MM.1S (cell line): ENCODE measurements at regions not wholly inside any gene's neighbourhood (a gene's known extent, or its start where the extent isn't known, plus 50 kb on each side); places are given as distances from the start of the nearest gene placed in this dataset.
"Not testable (repeated sequence)": the region's sequence is repeated elsewhere in the genome, so short reads cannot be mapped to it uniquely, and the experiment has no call there.

Source experiments
- DNase-seq: peaks from one replicate; pipeline ENCODE4 v3.0.0-alpha.2; 2015
- H2AFZ ChIP-seq: fragments of 300-600 bp; sonication (generic); 2 replicates; pipeline ENCODE4 v1.6.0; 2016; ENCODE audit warnings: antibody characterized with exemption, low read length
- H3F3A ChIP-seq: fragments of 300-600 bp; sonication (generic); 2 replicates; pipeline ENCODE4 v1.6.1; 2016; ENCODE audit warnings: mild to moderate bottlenecking, antibody characterized with exemption, low read length, moderate library complexity, mixed read lengths; ENCODE audit not compliant: insufficient read depth
- H3K27ac ChIP-seq: fragments of 300-600 bp; sonication (generic); 2 replicates; pipeline ENCODE4 v1.5.1; 2016; ENCODE audit warnings: mild to moderate bottlenecking, low read length
- H3K27me3 ChIP-seq: fragments of 300-600 bp; sonication (generic); replicated peaks from 2 replicates; pipeline ENCODE4 v1.6.0; 2016; ENCODE audit warnings: low read length; ENCODE audit not compliant: insufficient read depth
- H3K36me3 ChIP-seq: fragments of 300-600 bp; sonication (generic); replicated peaks from 2 replicates; pipeline ENCODE4 v1.6.1; 2016; ENCODE audit warnings: mild to moderate bottlenecking, low read length, mixed read lengths; ENCODE audit not compliant: insufficient read depth
- H3K4me1 ChIP-seq: fragments of 300-600 bp; sonication (generic); 2 replicates; pipeline ENCODE4 v1.6.1; 2016; ENCODE audit warnings: low read length, mixed read lengths
- H3K4me2 ChIP-seq: fragments of 300-600 bp; sonication (generic); 2 replicates; pipeline ENCODE4 v1.6.0; 2016; ENCODE audit warnings: low read depth, low read length
- H3K4me3 ChIP-seq: fragments of 300-600 bp; sonication (generic); 2 replicates; pipeline ENCODE4 v1.5.1; 2016; ENCODE audit warnings: low read length, mixed read lengths
- H3K79me2 ChIP-seq: fragments of 300-600 bp; sonication (generic); 2 replicates; pipeline ENCODE4 v1.6.1; 2016; ENCODE audit warnings: mixed run types, low read length, mixed read lengths
- H3K9ac ChIP-seq: fragments of 300-600 bp; sonication (generic); 2 replicates; pipeline ENCODE4 v1.6.1; 2016; ENCODE audit warnings: low read length, mixed read lengths
- H3K9me2 ChIP-seq: fragments of 300-600 bp; sonication (generic); replicated peaks from 2 replicates; pipeline ENCODE4 v1.6.1; 2016; ENCODE audit warnings: mild to moderate bottlenecking, low read length, mixed read lengths; ENCODE audit not compliant: insufficient read depth
- H3K9me3 ChIP-seq: fragments of 300-600 bp; sonication (generic); replicated peaks from 2 replicates; pipeline ENCODE4 v1.6.1; 2016; ENCODE audit warnings: mild to moderate bottlenecking, low read length, mixed read lengths; ENCODE audit not compliant: insufficient read depth
- H4K20me1 ChIP-seq: fragments of 300-600 bp; sonication (generic); 2 replicates; pipeline ENCODE4 v1.6.1; 2016; ENCODE audit warnings: mild to moderate bottlenecking, low read length, moderate library complexity, mixed read lengths; ENCODE audit not compliant: insufficient read depth
- CTCF ChIP-seq: fragments of 300-600 bp; sonication (generic); IDR thresholded peaks from 2 replicates; pipeline ENCODE4 v1.5.1; 2016; ENCODE audit warnings: antibody characterized with exemption, low read length, mixed read lengths
- EZH2 ChIP-seq: fragments of 300-600 bp; sonication (generic); optimal IDR thresholded peaks from 2 replicates; pipeline ENCODE3; 2017; ENCODE audit warnings: low read depth, mild to moderate bottlenecking, antibody characterized with exemption, low read length, mixed read lengths
- EZH2phosphoT487 ChIP-seq: fragments of 300-600 bp; sonication (generic); IDR thresholded peaks from 2 replicates; pipeline ENCODE4 v1.6.1; 2018; ENCODE audit warnings: antibody characterized with exemption, low read length

DNA sequence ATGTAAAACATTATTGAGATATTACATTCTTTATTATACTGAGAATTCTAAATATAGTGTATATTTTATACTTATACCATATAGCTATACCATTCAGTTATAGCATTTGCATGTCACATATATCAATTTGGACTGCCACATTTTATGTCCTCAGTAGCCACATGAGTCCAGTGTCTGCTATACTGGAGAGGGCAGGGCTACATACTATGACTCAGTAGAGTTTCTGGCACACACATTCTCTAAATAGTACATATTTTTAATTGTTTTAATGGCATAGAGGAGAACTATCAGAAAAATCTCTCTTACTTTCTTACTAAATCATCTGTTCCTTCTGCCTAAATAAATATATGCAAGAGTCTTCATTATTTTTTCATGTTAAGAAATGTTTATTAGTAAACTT lies 55.4 kb upstream of the COL5A2 start:
- Histone ChIP-seq H4K20me1 (no peaks in the 10 kb centered on the region), H3K27ac (no peak overlapping the region), H3K4me1 (no peaks in the 10 kb centered on the region), H3K9me3 (no peaks in the 10 kb centered on the region), H3K27me3 (no peaks in the 10 kb centered on the region), H3K4me3 (no peak overlapping the region), H3K4me2 (no peak overlapping the region), H3K9ac (no peak overlapping the region), H3K36me3 (no peaks in the 10 kb centered on the region), H3K9me2 (no peaks in the 10 kb centered on the region), H3F3A (no peaks in the 10 kb centered on the region), H2AFZ (no peak overlapping the region), H3K79me2 (no peaks in the 10 kb centered on the region)
- no peak for DNase-seq
- no peak for TF ChIP-seq EZH2
- TF ChIP-seq EZH2phosphoT487: no peak
- TF ChIP-seq CTCF: no peak

DNA sequence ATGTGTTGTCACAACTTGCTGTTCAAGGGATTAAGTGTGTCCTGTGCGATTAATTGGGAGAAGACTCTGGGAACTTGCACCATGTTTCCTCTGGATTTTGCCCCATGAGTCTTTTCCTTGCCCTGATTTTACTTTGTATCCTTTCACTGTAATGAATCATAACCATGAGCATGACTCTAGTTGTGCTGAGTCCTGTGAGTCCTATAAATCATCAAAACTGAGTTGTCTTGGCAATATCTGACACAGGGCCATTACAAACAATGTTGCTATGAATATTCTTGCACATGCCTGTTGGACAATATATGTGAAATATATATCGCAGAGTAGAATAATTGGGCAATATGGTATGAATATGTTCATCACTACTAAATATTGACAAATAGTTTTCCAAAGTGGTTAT lies 56.5 kb upstream of the COL5A2 start:
- Histone ChIP-seq H3K27ac (no peak overlapping the region), H3K4me1 (no peaks in the 10 kb centered on the region), H3K9me2 (no peaks in the 10 kb centered on the region), H3K9ac (no peak overlapping the region), H3K27me3 (no peaks in the 10 kb centered on the region), H3K36me3 (no peaks in the 10 kb centered on the region), H2AFZ (no peak overlapping the region), H3K79me2 (no peaks in the 10 kb centered on the region), H3K4me3 (no peak overlapping the region), H4K20me1 (no peaks in the 10 kb centered on the region), H3F3A (no peaks in the 10 kb centered on the region), H3K4me2 (no peak overlapping the region), H3K9me3 (no peaks in the 10 kb centered on the region)
- TF ChIP-seq EZH2 (no peak), EZH2phosphoT487 (no peak), CTCF (no peak)
- no peak for DNase-seq

- no peak overlapping the region for H3K4me3 ChIP-seq
- TF ChIP-seq EZH2: no peak
- TF ChIP-seq EZH2phosphoT487: no peak
- TF ChIP-seq CTCF: no peak
- H2AFZ ChIP-seq: no peak overlapping the region
Observed at GRCh38 chr2:189238903-189239302, 59.3 kb upstream of the COL5A2 start.

DNA sequence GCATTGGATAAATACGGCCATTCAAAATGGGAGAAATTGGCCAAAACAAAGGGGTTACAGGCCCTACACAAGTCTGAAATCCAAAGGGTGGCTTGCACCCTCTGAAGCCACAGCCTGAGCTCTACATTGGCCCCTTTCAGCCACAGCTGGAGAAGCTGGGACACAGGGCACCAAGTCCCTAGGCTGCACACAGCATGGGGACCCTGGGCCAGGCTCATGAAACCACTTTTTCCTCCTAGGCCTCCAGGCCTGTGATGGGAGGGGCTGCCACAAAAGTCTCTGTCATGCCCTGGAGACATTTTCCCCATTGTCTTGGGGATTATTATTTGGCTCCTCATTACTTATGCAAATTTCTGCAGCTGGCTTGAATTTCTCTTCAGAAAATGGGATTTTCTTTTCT lies 64.3 kb upstream of the COL5A2 start:
- H3K9ac ChIP-seq: not testable (repeated sequence)

More at GRCh38 chr2:189238903-189239302, 59.3 kb upstream of the COL5A2 start:
- no peaks in the 10 kb centered on the region for H3F3A ChIP-seq
- no peaks in the 10 kb centered on the region for H3K4me1 ChIP-seq
- no peak overlapping the region for H3K27ac ChIP-seq
- H3K36me3 ChIP-seq: no peaks in the 10 kb centered on the region
- no peaks in the 10 kb centered on the region for H3K79me2 ChIP-seq
- no peak overlapping the region for H3K4me2 ChIP-seq
- H3K27me3 ChIP-seq: no peaks in the 10 kb centered on the region
- no peak overlapping the region for H3K9ac ChIP-seq
- H4K20me1 ChIP-seq: no peaks in the 10 kb centered on the region
- DNase-seq: no peak
- H3K9me2 ChIP-seq: no peaks in the 10 kb centered on the region
- H3K9me3 ChIP-seq: no peaks in the 10 kb centered on the region

More for the DNA sequence above, 64.3 kb upstream of the COL5A2 start:
- not testable (repeated sequence) for H3K4me2 ChIP-seq, H3K9me2 ChIP-seq, H3K79me2 ChIP-seq, H3F3A ChIP-seq, H3K4me1 ChIP-seq, H4K20me1 ChIP-seq, H3K9me3 ChIP-seq, H3K27ac ChIP-seq, H3K36me3 ChIP-seq, H3K27me3 ChIP-seq, H3K4me3 ChIP-seq, DNase-seq, H2AFZ ChIP-seq
